ENCODE measurements at regions not wholly inside any gene's neighbourhood (a gene's known extent, or its start where the extent isn't known, plus 50 kb on each side); places are given as distances from the start of the nearest gene placed in this dataset.

DNA sequence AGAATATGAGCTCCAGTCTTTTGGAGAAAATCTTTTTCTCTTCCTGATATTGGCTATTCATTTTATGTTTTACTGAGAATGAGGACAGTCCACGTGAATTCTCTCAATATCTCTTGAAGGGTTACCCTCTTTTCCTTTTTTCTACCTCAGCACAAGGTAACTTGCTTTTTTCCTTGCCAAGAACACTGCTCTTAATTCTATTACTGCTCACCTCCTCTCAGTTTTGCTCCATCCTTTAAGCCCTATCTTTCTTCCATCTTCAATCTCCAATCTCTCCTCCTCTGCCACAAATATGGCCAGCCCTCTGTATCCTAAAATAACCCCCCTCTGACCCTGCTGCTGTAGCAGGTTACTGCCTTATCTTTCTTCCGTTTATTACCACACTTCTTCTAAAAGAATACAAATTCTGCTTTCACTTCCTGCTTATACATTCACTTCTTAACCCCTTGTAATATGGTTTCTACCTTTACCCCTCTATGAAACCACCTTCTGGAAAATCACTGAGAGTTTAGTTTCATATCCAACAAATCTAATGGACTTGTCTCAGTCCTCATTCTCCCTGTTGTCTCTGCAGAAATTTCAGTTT is 89.0 kb downstream of the NFKBIZ start:
- TF ChIP-seq POLR2A (IDR thresholded peaks at IDR 0.05; ENCODE audit: low read depth, low read length) = no peak
- TF ChIP-seq CTCF (IDR thresholded peaks at IDR 0.05; ENCODE audit: extremely low read depth in 1 of 2, insufficient read depth in 1 of 2, low read depth in 1 of 2, low read length in 2 of 2) = no peak
- TF ChIP-seq EZH2 (IDR thresholded peaks at IDR 0.05; ENCODE audit: borderline replicate concordance, low read depth, low read length, severe bottlenecking) = no peak
- no peak for TF ChIP-seq MYC (IDR thresholded peaks at IDR 0.05; ENCODE audit: low read depth, low read length)
- TF ChIP-seq, protein P1, sequence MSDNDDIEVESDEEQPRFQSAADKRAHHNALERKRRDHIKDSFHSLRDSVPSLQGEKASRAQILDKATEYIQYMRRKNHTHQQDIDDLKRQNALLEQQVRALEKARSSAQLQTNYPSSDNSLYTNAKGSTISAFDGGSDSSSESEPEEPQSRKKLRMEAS (IDR thresholded peaks at IDR 0.05; ENCODE audit: insufficient read depth, insufficient read length) = no peak
- TF ChIP-seq POLR2AphosphoS5 (IDR thresholded peaks at IDR 0.05; ENCODE audit: insufficient read depth, low read depth, low read length) = no peak
- no peak for TF ChIP-seq FOS (IDR thresholded peaks at IDR 0.05; ENCODE audit: borderline replicate concordance, insufficient read depth, low read length)
- no peak for TF ChIP-seq JUN (IDR thresholded peaks at IDR 0.05; ENCODE audit: borderline replicate concordance, insufficient read depth, insufficient read length, low read depth)
